Smooth muscle cell (in vitro differentiated cells): ENCODE measurements at regions not wholly inside any gene's neighbourhood (a gene's known extent, or its start where the extent isn't known, plus 50 kb on each side); places are given as distances from the start of the nearest gene placed in this dataset.

Experiments
- DNase-seq: peaks from one replicate; lab custom pipeline; 2025; ENCODE audit not compliant: unreplicated experiment; lab: John Stamatoyannopoulos, UW
- H2AFZ ChIP-seq: fragments of 200-600 bp; sonication (generic); 2 replicates; pipeline ENCODE4 v1.6.0; 2016; ENCODE audit warnings: antibody characterized with exemption, low read depth, mild to moderate bottlenecking
- H3F3A ChIP-seq: fragments of 200-600 bp; sonication (generic); 2 replicates; pipeline ENCODE4 v1.6.0; 2017; ENCODE audit warnings: antibody characterized with exemption, low read depth
- H3K27ac ChIP-seq: fragments of 200-600 bp; sonication (generic); 2 replicates; pipeline ENCODE4 v1.5.1; 2016; ENCODE audit warnings: low read depth, mild to moderate bottlenecking
- H3K27me3 ChIP-seq: fragments of 200-600 bp; sonication (generic); 2 replicates; pipeline ENCODE4 v1.6.1; 2016; ENCODE audit warnings: low read depth, mild to moderate bottlenecking
- H3K36me3 ChIP-seq: fragments of 200-600 bp; sonication (generic); 2 replicates; pipeline ENCODE4 v1.5.1; 2016; ENCODE audit warnings: low read depth
- H3K4me1 ChIP-seq: fragments of 200-600 bp; sonication (generic); 2 replicates; pipeline ENCODE4 v1.5.1; 2016; ENCODE audit warnings: low read depth
- H3K4me2 ChIP-seq: fragments of 200-600 bp; sonication (generic); 2 replicates; pipeline ENCODE4 v1.6.0; 2016; ENCODE audit warnings: mild to moderate bottlenecking
- H3K4me3 ChIP-seq: fragments of 200-600 bp; sonication (generic); 2 replicates; pipeline ENCODE4 v1.5.1; 2016; ENCODE audit warnings: mild to moderate bottlenecking
- H3K79me2 ChIP-seq: fragments of 200-600 bp; sonication (generic); 2 replicates; pipeline ENCODE4 v1.6.0; 2016; ENCODE audit warnings: low read depth, mild to moderate bottlenecking
- H3K9ac ChIP-seq: fragments of 200-600 bp; sonication (generic); 2 replicates; pipeline ENCODE4 v1.6.0; 2016; ENCODE audit warnings: low read depth
- H3K9me3 ChIP-seq: fragments of 200-600 bp; sonication (generic); replicated peaks from 2 replicates; pipeline ENCODE4 v1.5.1; 2016; ENCODE audit warnings: low read depth
- H4K20me1 ChIP-seq: fragments of 200-600 bp; sonication (generic); 2 replicates; pipeline ENCODE4 v1.6.0; 2016; ENCODE audit warnings: low read depth
- WGBS: methylation state at CpG from one replicate; pipeline ENCODE4 v1.1.7; 2016; ENCODE audit warnings: low lambda C conversion rate; 5-methylcytosine and 5-hydroxymethylcytosine counted together
- TF ChIP-seq, protein P1 (sequence below): fragments of 200-600 bp; sonication (generic); IDR thresholded peaks from 2 replicates; pipeline ENCODE4 v1.5.1; 2017; ENCODE audit warnings: borderline replicate concordance, mild to moderate bottlenecking, antibody characterized with exemption; ENCODE audit not compliant: insufficient read depth, poor library complexity, severe bottlenecking

DNA sequence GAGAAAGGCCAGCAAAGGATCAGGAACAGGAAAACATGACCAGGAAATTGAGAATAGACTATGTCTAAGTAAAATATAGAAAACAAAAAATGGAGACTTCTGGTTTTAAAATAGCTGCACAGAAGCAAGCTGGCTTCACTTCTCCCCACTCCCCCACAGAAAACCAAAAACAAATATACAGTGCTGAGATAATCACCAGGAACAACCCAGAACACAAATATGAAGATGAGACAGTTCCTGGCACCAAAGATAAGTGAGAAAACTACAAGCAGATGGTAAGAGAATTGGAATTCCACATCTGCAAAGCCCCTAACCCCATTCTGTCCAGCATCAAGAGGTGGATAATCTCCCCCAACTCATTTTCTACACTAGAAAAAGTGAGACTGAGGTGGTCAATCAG lies 397.7 kb downstream of the SUCLA2 start:
- TF ChIP-seq, protein P1, sequence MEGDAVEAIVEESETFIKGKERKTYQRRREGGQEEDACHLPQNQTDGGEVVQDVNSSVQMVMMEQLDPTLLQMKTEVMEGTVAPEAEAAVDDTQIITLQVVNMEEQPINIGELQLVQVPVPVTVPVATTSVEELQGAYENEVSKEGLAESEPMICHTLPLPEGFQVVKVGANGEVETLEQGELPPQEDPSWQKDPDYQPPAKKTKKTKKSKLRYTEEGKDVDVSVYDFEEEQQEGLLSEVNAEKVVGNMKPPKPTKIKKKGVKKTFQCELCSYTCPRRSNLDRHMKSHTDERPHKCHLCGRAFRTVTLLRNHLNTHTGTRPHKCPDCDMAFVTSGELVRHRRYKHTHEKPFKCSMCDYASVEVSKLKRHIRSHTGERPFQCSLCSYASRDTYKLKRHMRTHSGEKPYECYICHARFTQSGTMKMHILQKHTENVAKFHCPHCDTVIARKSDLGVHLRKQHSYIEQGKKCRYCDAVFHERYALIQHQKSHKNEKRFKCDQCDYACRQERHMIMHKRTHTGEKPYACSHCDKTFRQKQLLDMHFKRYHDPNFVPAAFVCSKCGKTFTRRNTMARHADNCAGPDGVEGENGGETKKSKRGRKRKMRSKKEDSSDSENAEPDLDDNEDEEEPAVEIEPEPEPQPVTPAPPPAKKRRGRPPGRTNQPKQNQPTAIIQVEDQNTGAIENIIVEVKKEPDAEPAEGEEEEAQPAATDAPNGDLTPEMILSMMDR: no peak
- no peaks in the 10 kb centered on the region for H3K79me2 ChIP-seq

DNA sequence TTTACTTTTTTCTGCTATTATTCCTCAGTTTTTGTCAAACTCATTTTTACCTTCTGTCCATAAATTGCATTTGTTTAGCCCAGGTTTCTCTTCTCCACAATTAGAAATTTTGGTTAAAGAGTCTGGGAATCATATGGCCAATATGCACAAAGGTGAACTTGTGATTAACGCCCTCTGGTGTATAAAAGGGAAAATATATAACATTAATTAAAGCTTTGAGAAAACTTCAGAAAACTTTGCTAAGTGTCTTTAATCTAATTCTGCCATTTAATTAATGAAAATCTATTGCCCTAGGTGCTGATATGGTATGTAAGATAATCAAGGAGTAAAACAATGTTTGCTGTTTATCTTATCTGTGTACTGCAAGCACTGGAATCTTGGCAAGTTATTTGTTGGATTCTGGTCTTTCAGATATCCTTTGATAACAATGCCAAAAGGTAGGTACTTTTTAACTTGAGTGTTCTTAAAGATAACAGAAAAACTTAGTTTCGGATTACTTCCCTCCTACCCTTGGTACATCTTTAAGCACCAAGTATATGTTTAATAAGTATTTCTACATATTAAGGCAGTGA lies 402.6 kb downstream of the SUCLA2 start:
- Histone ChIP-seq H3K36me3 (no peaks in the 10 kb centered on the region), H3K9me3 (no peaks in the 10 kb centered on the region), H3K4me2 (no peak overlapping the region), H3K27me3 (no peaks in the 10 kb centered on the region), H3K4me1 (no peaks in the 10 kb centered on the region), H3K9ac (no peak overlapping the region), H3F3A (no peaks in the 10 kb centered on the region), H3K27ac (no peak overlapping the region), H4K20me1 (no peaks in the 10 kb centered on the region), H3K79me2 (no peaks in the 10 kb centered on the region), H3K4me3 (no peak overlapping the region), H2AFZ (no peak overlapping the region)
- no peak for DNase-seq
- 61% methylated on average over 2 of the region's 2 CpGs for WGBS
- TF ChIP-seq, protein P1: peak; percentile 36

More for the DNA sequence above, 397.7 kb downstream of the SUCLA2 start:
- H3F3A ChIP-seq: no peaks in the 10 kb centered on the region
- DNase-seq: no peak
- no peaks in the 10 kb centered on the region for H3K27me3 ChIP-seq
- H3K27ac ChIP-seq: no peak overlapping the region
- no peaks in the 10 kb centered on the region for H3K9me3 ChIP-seq
- no peaks in the 10 kb centered on the region for H4K20me1 ChIP-seq
- no peak overlapping the region for H2AFZ ChIP-seq
- no peak overlapping the region for H3K4me2 ChIP-seq
- no peak overlapping the region for H3K9ac ChIP-seq
- no peaks in the 10 kb centered on the region for H3K4me1 ChIP-seq
- H3K36me3 ChIP-seq: peaks cover 3% of the 10 kb centered on the region
- H3K4me3 ChIP-seq: no peak overlapping the region

DNA sequence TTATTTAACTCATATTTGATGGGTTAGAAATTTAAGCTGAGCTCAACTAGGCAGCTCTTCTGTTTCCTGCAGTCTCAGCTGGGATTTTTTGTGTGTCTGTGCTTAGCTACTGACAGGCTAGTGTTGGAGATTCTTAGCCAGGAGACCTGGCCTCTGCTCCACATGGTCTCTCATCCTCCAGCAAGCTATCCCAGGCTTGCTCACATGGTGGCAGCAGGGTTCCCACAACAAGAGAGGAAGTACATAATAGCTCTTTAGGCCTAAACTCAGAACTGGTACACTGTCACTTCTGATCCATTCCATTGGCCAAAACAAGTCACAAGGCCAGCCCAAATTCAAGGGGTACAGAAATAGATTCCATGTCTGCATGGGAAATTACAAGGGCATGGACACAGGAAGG lies 406.2 kb downstream of the SUCLA2 start:
- TF ChIP-seq, protein P1: no peak
- no peak overlapping the region for H3K4me3 ChIP-seq
- H3K9ac ChIP-seq: no peak overlapping the region
- no peaks in the 10 kb centered on the region for H3K27me3 ChIP-seq
- H3K79me2 ChIP-seq: no peaks in the 10 kb centered on the region
- H3K4me1 ChIP-seq: no peaks in the 10 kb centered on the region
- no peak overlapping the region for H3K27ac ChIP-seq
- no peak overlapping the region for H2AFZ ChIP-seq
- H3K4me2 ChIP-seq: no peak overlapping the region
- H4K20me1 ChIP-seq: no peaks in the 10 kb centered on the region
- DNase-seq: no peak
- no peaks in the 10 kb centered on the region for H3K36me3 ChIP-seq
- H3F3A ChIP-seq: no peaks in the 10 kb centered on the region
- no peaks in the 10 kb centered on the region for H3K9me3 ChIP-seq

DNA sequence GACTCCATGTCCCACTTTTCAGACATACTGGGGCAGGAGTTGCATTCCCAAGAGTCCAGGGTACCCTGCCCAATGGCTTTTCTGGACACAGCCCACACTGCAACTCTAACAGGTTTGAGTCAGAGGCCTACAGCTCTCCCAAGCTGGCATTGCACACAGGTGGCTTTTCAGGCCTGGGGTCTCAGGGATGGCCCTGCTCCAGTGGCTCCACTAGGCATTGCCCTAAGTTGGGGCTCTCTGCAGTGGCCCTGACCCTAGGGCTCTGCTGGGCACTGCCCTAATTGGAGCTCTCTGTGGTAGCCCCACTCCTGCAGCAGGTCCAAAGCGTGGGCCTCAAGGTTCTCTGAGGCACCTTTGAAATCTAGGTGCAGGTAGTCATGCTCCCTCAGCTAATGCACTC lies 408.8 kb downstream of the SUCLA2 start:
- H2AFZ ChIP-seq: no peak overlapping the region
- no peak overlapping the region for H3K4me3 ChIP-seq
- no peaks in the 10 kb centered on the region for H3K79me2 ChIP-seq
- H3K9ac ChIP-seq: no peak overlapping the region
- no peak overlapping the region for H3K27ac ChIP-seq
- WGBS: 94% methylated on average over 1 of the region's 1 CpG
- no peaks in the 10 kb centered on the region for H4K20me1 ChIP-seq
- H3K27me3 ChIP-seq: no peaks in the 10 kb centered on the region
- DNase-seq: no peak
- H3K36me3 ChIP-seq: no peaks in the 10 kb centered on the region
- H3F3A ChIP-seq: no peaks in the 10 kb centered on the region
- no peak overlapping the region for H3K4me2 ChIP-seq
- TF ChIP-seq, protein P1: no peak
- H3K4me1 ChIP-seq: no peaks in the 10 kb centered on the region
- H3K9me3 ChIP-seq: no peaks in the 10 kb centered on the region
